GM12873 (cell line): ENCODE measurements at regions not wholly inside any gene's neighbourhood (a gene's known extent, or its start where the extent isn't known, plus 50 kb on each side); places are given as distances from the start of the nearest gene placed in this dataset.

Source experiments
- CTCF ChIP-seq: IDR thresholded peaks from 2 replicates; pipeline ENCODE4 v1.5.1; 2012; ENCODE audit warnings: low read depth, mild to moderate bottlenecking, moderate library complexity, low read length, control low read depth; ENCODE audit not compliant: insufficient read depth; ENCODE audit errors: missing control alignments

GRCh38 chr12:31874961-31875608 lies 84.1 kb upstream of the RESF1 start:
- no peak for TF ChIP-seq CTCF

GRCh38 chr12:31872831-31873604 lies 86.2 kb upstream of the RESF1 start:
- no peak for TF ChIP-seq CTCF

- TF ChIP-seq CTCF: no peak
These were observed 89.2 kb upstream of the RESF1 start for GRCh38 chr12:31869972-31870371.

DNA sequence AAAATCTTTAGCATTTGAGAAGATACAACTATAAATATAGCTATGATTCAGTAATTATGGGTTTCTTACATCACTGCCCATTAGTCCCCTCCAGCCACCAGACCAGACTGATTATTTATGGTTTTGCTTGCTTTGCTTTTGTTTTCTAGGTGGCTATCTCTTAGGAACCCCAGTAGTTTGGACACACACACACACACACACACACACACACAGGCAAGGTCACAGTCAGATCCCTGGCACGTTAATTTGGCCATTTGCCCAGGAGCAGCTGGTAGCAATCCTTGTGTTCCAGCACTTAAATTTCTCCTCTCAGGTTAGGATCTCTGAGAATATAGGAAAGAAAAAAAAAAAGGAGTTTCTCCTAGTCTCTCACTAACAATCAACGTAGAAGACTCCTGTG lies 90.2 kb upstream of the RESF1 start:
- TF ChIP-seq CTCF: no peak

DNA sequence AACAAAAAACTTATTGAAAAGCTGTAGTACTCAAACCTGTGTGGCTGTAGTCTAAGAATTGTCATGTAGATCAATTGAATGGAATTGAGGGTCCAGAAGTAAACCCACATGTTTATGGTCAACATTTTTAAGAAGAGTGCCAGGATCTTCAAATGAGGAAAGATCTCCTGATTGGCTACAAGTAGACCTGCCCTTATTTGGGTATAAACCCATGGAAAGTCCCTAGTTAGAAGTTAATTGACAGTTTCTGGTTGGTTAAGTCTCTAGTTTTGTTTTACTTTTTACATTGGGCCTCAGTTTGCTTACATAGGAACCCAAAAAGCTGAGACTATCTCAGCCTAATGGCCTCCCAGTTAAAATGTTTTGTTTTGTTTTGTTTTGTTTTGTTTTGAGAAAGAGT lies 91.9 kb upstream of the RESF1 start:
- no peak for TF ChIP-seq CTCF

GRCh38 chr12:31866523-31866922 lies 92.7 kb upstream of the RESF1 start:
- no peak for TF ChIP-seq CTCF

DNA sequence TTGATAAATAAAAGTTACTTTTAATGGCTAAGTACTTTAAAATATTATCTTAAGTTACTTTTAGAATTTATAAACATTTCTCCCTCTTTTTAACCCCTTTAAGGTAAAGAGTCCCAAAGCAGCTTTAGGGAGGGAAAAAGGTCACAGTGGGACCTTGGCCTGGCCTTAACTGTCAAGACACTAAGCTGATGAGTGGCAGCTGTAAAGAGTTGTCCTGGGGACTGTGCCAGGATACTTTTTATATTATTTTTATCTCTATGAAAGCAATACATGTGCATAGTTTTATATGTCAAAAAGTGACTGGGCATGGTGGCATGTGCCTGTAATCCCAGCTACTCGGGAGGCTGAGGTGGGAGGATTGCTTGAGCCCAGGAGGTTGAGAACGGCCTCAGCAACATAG lies 94.2 kb upstream of the RESF1 start:
- TF ChIP-seq CTCF: no peak
